Caco-2 (cell line): ENCODE measurements at regions not wholly inside any gene's neighbourhood (a gene's known extent, or its start where the extent isn't known, plus 50 kb on each side); places are given as distances from the start of the nearest gene placed in this dataset.
"Not testable (repeated sequence)": the region's sequence is repeated elsewhere in the genome, so short reads cannot be mapped to it uniquely, and the experiment has no call there.

Source experiments
- BruUV-seq: library from RNA; stranded (reverse); fragments of 400-500 nt; replicated peaks from 2 replicates; lab custom pipeline; 2021; lab: Mats Ljungman, UMichigan
- CTCF ChIA-PET: fragments of 300-600 bp; sonication (Branson Sonifier 250); formaldehyde crosslinking; loops from one replicate; lab custom pipeline; 2022; ENCODE audit warnings: antibody characterized with exemption; lab: Charles Lee
- POLR2A ChIA-PET: fragments of 300-600 bp; sonication (Branson Sonifier 250); formaldehyde crosslinking; loops from one replicate; lab custom pipeline; 2022; ENCODE audit warnings: antibody characterized with exemption; lab: Charles Lee
- DNase-seq, 2 experiments: peaks; one replicate each; pipeline versions ENCODE4 v3.0.0 to v3.0.0-alpha.2; 2020 to 2022
- H3K27me3 ChIP-seq: replicated peaks from 2 replicates; pipeline ENCODE4 v1.6.0; 2011; ENCODE audit warnings: low read length; ENCODE audit not compliant: control insufficient read depth, insufficient read depth
- H3K36me3 ChIP-seq: 2 replicates; pipeline ENCODE4 v1.5.1; 2011; ENCODE audit warnings: low read length; ENCODE audit not compliant: control insufficient read depth, insufficient read depth
- H3K4me1 ChIP-seq: fragments of 250-450 bp; sonication (Bioruptor Pico); 2 replicates; pipeline ENCODE4 v1.5.1; 2020; ENCODE audit warnings: mild to moderate bottlenecking
- H3K4me3 ChIP-seq: 2 replicates; pipeline ENCODE4 v1.5.1; 2011; ENCODE audit warnings: low read depth, mild to moderate bottlenecking, control low read depth, low read length
- H3K9me3 ChIP-seq: fragments of 250-450 bp; sonication (Bioruptor Pico); 2 replicates; pipeline ENCODE4 v1.5.1; 2020; ENCODE audit warnings: mild to moderate bottlenecking, moderate library complexity
- H3K27ac Mint-ChIP-seq: one replicate; pipeline ENCODE4 v1.8.0; 2022; ENCODE audit warnings: mixed read lengths; ENCODE audit not compliant: unreplicated experiment
- H3K27me3 Mint-ChIP-seq: one replicate; pipeline ENCODE4 v1.8.0; 2022; ENCODE audit warnings: mixed read lengths; ENCODE audit not compliant: insufficient read depth, unreplicated experiment
- H3K36me3 Mint-ChIP-seq: one replicate; pipeline ENCODE4 v1.8.0; 2022; ENCODE audit warnings: mild to moderate bottlenecking, mixed read lengths; ENCODE audit not compliant: insufficient read depth, unreplicated experiment
- H3K4me1 Mint-ChIP-seq: one replicate; pipeline ENCODE4 v1.8.0; 2022; ENCODE audit warnings: low read depth, mixed read lengths; ENCODE audit not compliant: unreplicated experiment
- H3K4me3 Mint-ChIP-seq: one replicate; pipeline ENCODE4 v1.8.0; 2022; ENCODE audit warnings: mild to moderate bottlenecking, moderate library complexity, mixed read lengths; ENCODE audit not compliant: unreplicated experiment
- H3K9me3 Mint-ChIP-seq: one replicate; pipeline ENCODE4 v1.8.0; 2022; ENCODE audit warnings: mixed read lengths; ENCODE audit not compliant: unreplicated experiment
- CTCF ChIP-seq, 2 experiments: fragments of 200-600 bp in 1 of 2; IDR thresholded peaks; 1 replicate in 1 of 2; 2 replicates in 1 of 2; pipeline versions ENCODE4 v1.5.1 to v1.8.0; 2011 to 2022; ENCODE audit warnings: antibody characterized with exemption in 1 of 2, control low read depth in 1 of 2, inconsistent platforms in 1 of 2, low read depth in 1 of 2, low read length in 1 of 2, mild to moderate bottlenecking in 1 of 2, moderate library complexity in 1 of 2; ENCODE audit not compliant: insufficient read depth in 1 of 2, severe bottlenecking in 1 of 2, unreplicated experiment in 1 of 2
- intact Hi-C: fragments of 100-400 bp; cut with micrococcal nuclease; formaldehyde crosslinking; loops from one replicate; pipeline ENCODE4 v1.10.0; 2022; ENCODE audit not compliant: unreplicated experiment

- Histone ChIP-seq H3K9me3 (no peaks in the 10 kb centered on the region), H3K4me3 (no peak overlapping the region), H3K27me3 (no peaks in the 10 kb centered on the region), H3K4me1 (no peaks in the 10 kb centered on the region), H3K36me3 (no peaks in the 10 kb centered on the region)
- no peak for TF ChIP-seq CTCF (IDR thresholded peaks at IDR 0.05; ENCODE audit: insufficient read depth in 1 of 2, low read depth in 1 of 2, low read length in 1 of 2, severe bottlenecking in 1 of 2, unreplicated experiment in 1 of 2)
- Mint-ChIP-seq H3K4me3 (no peak overlapping the region), H3K27ac (no peak overlapping the region), H3K4me1 (no peaks in the 10 kb centered on the region), H3K9me3 (peaks cover 9% of the 10 kb centered on the region), H3K36me3 (no peaks in the 10 kb centered on the region), H3K27me3 (no peaks in the 10 kb centered on the region)
- no TSS peak for BruUV-seq
- CTCF ChIA-PET = no interaction called here
- POLR2A ChIA-PET = no interaction called here
- intact Hi-C loops = no loop called here
- no peak for DNase-seq
These were observed 304.1 kb upstream of the FGF13 start for GRCh38 chrX:139015627-139016026.

GRCh38 chrX:139008185-139008584, 296.7 kb upstream of the FGF13 start:
- intact Hi-C loops = no loop called here
- H3K9me3 Mint-ChIP-seq = peaks cover 10% of the 10 kb centered on the region
- no peaks in the 10 kb centered on the region for H3K27me3 ChIP-seq
- BruUV-seq = no TSS peak
- H3K27ac Mint-ChIP-seq = no peak overlapping the region
- CTCF ChIA-PET = no interaction called here
- H3K27me3 Mint-ChIP-seq = no peaks in the 10 kb centered on the region
- POLR2A ChIA-PET = no interaction called here
- H3K36me3 Mint-ChIP-seq = no peaks in the 10 kb centered on the region
- H3K36me3 ChIP-seq = no peaks in the 10 kb centered on the region
- H3K4me1 Mint-ChIP-seq = no peaks in the 10 kb centered on the region
- H3K4me3 Mint-ChIP-seq = no peak overlapping the region
- TF ChIP-seq CTCF (IDR thresholded peaks at IDR 0.05; ENCODE audit: insufficient read depth in 1 of 2, low read depth in 1 of 2, low read length in 1 of 2, severe bottlenecking in 1 of 2, unreplicated experiment in 1 of 2) = no peak
- no peak overlapping the region for H3K4me3 ChIP-seq
- H3K4me1 ChIP-seq = no peaks in the 10 kb centered on the region
- no peaks in the 10 kb centered on the region for H3K9me3 ChIP-seq
- DNase-seq = no peak

- DNase-seq, POLR2A ChIA-PET, H3K9me3 ChIP-seq, H3K4me1 ChIP-seq, BruUV-seq, H3K36me3 Mint-ChIP-seq, H3K27ac Mint-ChIP-seq, CTCF ChIA-PET, H3K4me3 ChIP-seq, H3K9me3 Mint-ChIP-seq, H3K4me1 Mint-ChIP-seq, H3K27me3 ChIP-seq, intact Hi-C loops, H3K27me3 Mint-ChIP-seq, H3K4me3 Mint-ChIP-seq, H3K36me3 ChIP-seq: not testable (repeated sequence)
These were observed 292.5 kb upstream of the FGF13 start for GRCh38 chrX:139003856-139004527.
